A673 (cell line): ENCODE measurements at regions not wholly inside any gene's neighbourhood (a gene's known extent, or its start where the extent isn't known, plus 50 kb on each side); places are given as distances from the start of the nearest gene placed in this dataset.

Experiments used
- BruUV-seq: library from RNA; stranded (reverse); fragments of 400-500 nt; replicated peaks from 2 replicates; lab custom pipeline; 2021; lab: Mats Ljungman, UMichigan
- CTCF ChIA-PET: fragments of 300-600 bp; sonication (Branson Sonifier 250); formaldehyde crosslinking; loops from one replicate; lab custom pipeline; 2022; ENCODE audit warnings: antibody characterized with exemption; lab: Charles Lee
- POLR2A ChIA-PET: fragments of 300-600 bp; sonication (Branson Sonifier 250); formaldehyde crosslinking; loops from one replicate; lab custom pipeline; 2022; ENCODE audit warnings: antibody characterized with exemption; ENCODE audit not compliant: low non-redundant PET; lab: Charles Lee
- DNase-seq: peaks from one replicate; pipeline ENCODE4 v3.0.0-alpha.2; 2015; ENCODE audit warnings: low spot score
- H3K27ac ChIP-seq: fragments of 200-600 bp; sonication (generic); 2 replicates; pipeline ENCODE4 v1.5.1; 2016; ENCODE audit warnings: mixed run types, low read depth, mild to moderate bottlenecking, mixed read lengths, antibody characterized with exemption, low read length; ENCODE audit not compliant: poor library complexity, severe bottlenecking
- H3K27me3 ChIP-seq: fragments of 200-600 bp; sonication (generic); replicated peaks from 2 replicates; pipeline ENCODE4 v1.6.1; 2017; ENCODE audit warnings: mixed run types, low read depth, mild to moderate bottlenecking, mixed read lengths, antibody characterized with exemption, low read length; ENCODE audit not compliant: insufficient read depth, poor library complexity
- H3K36me3 ChIP-seq: fragments of 200-600 bp; sonication (generic); 2 replicates; pipeline ENCODE4 v1.6.1; 2016; ENCODE audit warnings: mixed run types, mild to moderate bottlenecking, mixed read lengths, antibody characterized with exemption, low read length; ENCODE audit not compliant: insufficient read depth, poor library complexity, severe bottlenecking
- H3K4me1 ChIP-seq: fragments of 200-600 bp; sonication (generic); 2 replicates; pipeline ENCODE4 v1.6.1; 2017; ENCODE audit warnings: mixed run types, mild to moderate bottlenecking, mixed read lengths, antibody characterized with exemption, low read length; ENCODE audit not compliant: insufficient read depth, poor library complexity, severe bottlenecking
- H3K4me3 ChIP-seq: fragments of 200-600 bp; sonication (generic); 2 replicates; pipeline ENCODE4 v1.5.1; 2016; ENCODE audit warnings: low read depth, mixed run types, mild to moderate bottlenecking, mixed read lengths, low read length; ENCODE audit not compliant: poor library complexity, severe bottlenecking
- H3K9me3 ChIP-seq: fragments of 200-600 bp; sonication (generic); 2 replicates; pipeline ENCODE4 v1.6.1; 2016; ENCODE audit warnings: mixed run types, low read depth, mild to moderate bottlenecking, mixed read lengths, antibody characterized with exemption, low read length; ENCODE audit not compliant: poor library complexity, severe bottlenecking
- EZH2 ChIP-seq: fragments of 200-600 bp; sonication (generic); IDR thresholded peaks from 2 replicates; pipeline ENCODE4 v1.6.1; 2017; ENCODE audit warnings: borderline replicate concordance, low read depth, mild to moderate bottlenecking, mixed read lengths, antibody characterized with exemption, low read length; ENCODE audit not compliant: poor library complexity, severe bottlenecking
- intact Hi-C: fragments of 100-400 bp; cut with micrococcal nuclease; formaldehyde crosslinking; loops from one replicate; pipeline ENCODE4 v1.10.0; 2022; ENCODE audit not compliant: unreplicated experiment
- TF ChIP-seq, protein P1 (sequence below): fragments of 300-800, 200-600 bp; sonication (generic); conservative IDR thresholded peaks from 2 replicates; pipeline ENCODE4 v1.5.1; 2017; ENCODE audit warnings: low read depth, mild to moderate bottlenecking, antibody characterized with exemption, low read length, moderate library complexity, mixed read lengths

DNA sequence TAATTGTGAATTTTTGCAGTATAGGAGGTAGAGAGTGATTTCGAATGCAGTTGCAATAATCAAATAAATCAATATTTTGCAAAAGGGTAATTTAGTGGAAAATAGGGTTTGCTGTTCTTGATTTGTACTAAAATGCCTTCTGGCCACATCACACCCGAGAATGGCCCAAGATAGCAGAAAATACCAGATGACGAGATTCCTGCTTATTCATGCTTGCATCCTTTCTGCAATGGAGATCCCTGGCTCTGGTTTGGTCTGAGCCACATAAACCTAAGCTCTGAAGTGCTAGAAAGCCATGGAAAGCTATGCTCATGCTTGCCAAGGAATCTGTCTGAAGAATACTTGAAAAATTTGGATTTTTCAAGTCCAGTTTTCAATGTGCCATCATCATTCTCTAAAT, 634.2 kb upstream of the COBL start:
- H3K9me3 ChIP-seq: peaks cover 45% of the 10 kb centered on the region
- intact Hi-C loops: loop anchor here (10.0 kb wide), 1 partner anchor 64 kb away; no protein-coding TSS in a partner anchor
- no peak overlapping the region for H3K27ac ChIP-seq
- no peaks in the 10 kb centered on the region for H3K36me3 ChIP-seq
- H3K27me3 ChIP-seq: no peaks in the 10 kb centered on the region
- no peak overlapping the region for H3K4me3 ChIP-seq
- DNase-seq: no peak
- POLR2A ChIA-PET: no interaction called here
- TF ChIP-seq, protein P1, sequence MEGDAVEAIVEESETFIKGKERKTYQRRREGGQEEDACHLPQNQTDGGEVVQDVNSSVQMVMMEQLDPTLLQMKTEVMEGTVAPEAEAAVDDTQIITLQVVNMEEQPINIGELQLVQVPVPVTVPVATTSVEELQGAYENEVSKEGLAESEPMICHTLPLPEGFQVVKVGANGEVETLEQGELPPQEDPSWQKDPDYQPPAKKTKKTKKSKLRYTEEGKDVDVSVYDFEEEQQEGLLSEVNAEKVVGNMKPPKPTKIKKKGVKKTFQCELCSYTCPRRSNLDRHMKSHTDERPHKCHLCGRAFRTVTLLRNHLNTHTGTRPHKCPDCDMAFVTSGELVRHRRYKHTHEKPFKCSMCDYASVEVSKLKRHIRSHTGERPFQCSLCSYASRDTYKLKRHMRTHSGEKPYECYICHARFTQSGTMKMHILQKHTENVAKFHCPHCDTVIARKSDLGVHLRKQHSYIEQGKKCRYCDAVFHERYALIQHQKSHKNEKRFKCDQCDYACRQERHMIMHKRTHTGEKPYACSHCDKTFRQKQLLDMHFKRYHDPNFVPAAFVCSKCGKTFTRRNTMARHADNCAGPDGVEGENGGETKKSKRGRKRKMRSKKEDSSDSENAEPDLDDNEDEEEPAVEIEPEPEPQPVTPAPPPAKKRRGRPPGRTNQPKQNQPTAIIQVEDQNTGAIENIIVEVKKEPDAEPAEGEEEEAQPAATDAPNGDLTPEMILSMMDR: no peak
- TF ChIP-seq EZH2: no peak
- BruUV-seq: no TSS peak
- CTCF ChIA-PET: no interaction called here
- no peaks in the 10 kb centered on the region for H3K4me1 ChIP-seq

DNA sequence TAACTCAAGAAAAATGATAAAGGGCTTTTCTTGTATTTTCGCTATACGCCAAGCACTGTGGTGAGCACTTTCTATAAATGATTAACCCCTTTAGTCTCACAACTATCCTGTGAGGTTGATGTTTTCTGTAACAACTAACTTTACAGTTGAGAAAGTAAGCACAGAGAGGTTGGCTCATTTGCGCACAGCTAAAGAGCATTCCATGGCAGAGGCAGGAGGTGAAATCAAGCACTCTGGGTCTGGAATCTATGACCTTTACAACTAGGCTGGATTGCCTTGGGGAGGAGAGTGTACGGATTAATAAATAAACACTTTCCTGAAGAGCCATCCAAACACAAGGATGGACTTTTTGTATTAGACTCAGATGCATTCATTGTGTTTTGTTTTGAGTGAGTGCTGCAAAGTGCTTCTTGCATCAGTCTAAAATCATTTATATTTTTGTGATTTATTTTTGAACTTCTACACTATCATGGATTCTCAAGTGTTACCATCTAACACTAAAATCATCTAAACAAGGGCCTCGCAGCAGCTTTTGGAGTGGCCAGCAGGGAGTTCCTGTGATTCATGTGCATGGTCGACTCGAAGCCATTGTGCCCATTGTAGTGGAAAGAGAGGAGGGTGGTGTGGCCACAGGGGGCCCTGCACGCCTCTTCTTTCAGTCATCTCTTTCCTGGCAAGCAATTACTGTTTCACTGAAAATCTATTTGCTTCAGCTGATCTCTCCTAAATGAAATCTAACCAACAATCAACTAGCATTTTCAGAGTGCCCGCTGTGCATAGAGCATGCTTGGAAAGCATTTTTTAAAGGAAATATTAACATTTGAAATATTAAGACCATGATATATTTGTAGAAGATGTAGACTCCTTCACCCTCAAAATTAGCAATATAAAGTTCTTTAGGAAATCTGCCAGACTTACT, 633.4 kb upstream of the COBL start:
- intact Hi-C loops: loop anchor here (10.0 kb wide), 1 partner anchor 65 kb away; no protein-coding TSS in a partner anchor
- no peaks in the 10 kb centered on the region for H3K36me3 ChIP-seq
- POLR2A ChIA-PET: no interaction called here
- no peak for TF ChIP-seq EZH2
- TF ChIP-seq, protein P1: no peak
- CTCF ChIA-PET: no interaction called here
- peaks cover 39% of the 10 kb centered on the region for H3K9me3 ChIP-seq
- no peak overlapping the region for H3K27ac ChIP-seq
- peak; percentile 2 for DNase-seq
- BruUV-seq: no TSS peak
- H3K4me1 ChIP-seq: no peaks in the 10 kb centered on the region
- H3K27me3 ChIP-seq: no peaks in the 10 kb centered on the region
- no peak overlapping the region for H3K4me3 ChIP-seq

DNA sequence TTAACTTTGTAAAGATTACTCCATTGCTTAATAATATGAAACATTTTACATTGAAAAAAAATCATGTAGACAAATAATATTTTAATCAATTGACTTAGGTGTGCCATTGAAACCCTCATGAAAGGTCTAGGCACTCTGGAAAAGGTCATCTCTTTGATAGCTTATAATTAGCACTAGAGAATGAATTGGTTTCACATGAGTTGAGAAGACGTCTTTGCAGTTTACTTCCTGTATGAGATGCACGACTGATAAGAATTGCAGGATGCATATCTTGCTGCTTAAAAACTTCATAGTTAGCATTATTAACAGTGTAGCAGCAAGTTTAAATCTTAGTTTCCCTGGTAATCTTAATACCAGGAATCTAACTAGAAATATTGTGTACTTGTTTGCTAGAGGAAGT, 614.2 kb upstream of the COBL start:
- CTCF ChIA-PET: no interaction called here
- Histone ChIP-seq H3K27ac (no peak overlapping the region), H3K9me3 (peaks cover 41% of the 10 kb centered on the region), H3K4me3 (no peak overlapping the region), H3K36me3 (no peaks in the 10 kb centered on the region), H3K4me1 (no peaks in the 10 kb centered on the region), H3K27me3 (no peaks in the 10 kb centered on the region)
- BruUV-seq: no TSS peak
- intact Hi-C loops: no loop called here
- TF ChIP-seq, protein P1: no peak
- TF ChIP-seq EZH2: no peak
- no peak for DNase-seq
- POLR2A ChIA-PET: no interaction called here
